Caco-2 (cell line): ENCODE measurements at regions not wholly inside any gene's neighbourhood (a gene's known extent, or its start where the extent isn't known, plus 50 kb on each side); places are given as distances from the start of the nearest gene placed in this dataset.

Source experiments
- BruUV-seq: library from RNA; stranded (reverse); fragments of 400-500 nt; replicated peaks from 2 replicates; lab custom pipeline; 2021; lab: Mats Ljungman, UMichigan
- CTCF ChIA-PET: fragments of 300-600 bp; sonication (Branson Sonifier 250); formaldehyde crosslinking; loops from one replicate; lab custom pipeline; 2022; ENCODE audit warnings: antibody characterized with exemption; lab: Charles Lee
- POLR2A ChIA-PET: fragments of 300-600 bp; sonication (Branson Sonifier 250); formaldehyde crosslinking; loops from one replicate; lab custom pipeline; 2022; ENCODE audit warnings: antibody characterized with exemption; lab: Charles Lee
- DNase-seq, 2 experiments: peaks; one replicate each; pipeline versions ENCODE4 v3.0.0 to v3.0.0-alpha.2; 2020 to 2022
- H3K27me3 ChIP-seq: replicated peaks from 2 replicates; pipeline ENCODE4 v1.6.0; 2011; ENCODE audit warnings: low read length; ENCODE audit not compliant: control insufficient read depth, insufficient read depth
- H3K36me3 ChIP-seq: 2 replicates; pipeline ENCODE4 v1.5.1; 2011; ENCODE audit warnings: low read length; ENCODE audit not compliant: control insufficient read depth, insufficient read depth
- H3K4me1 ChIP-seq: fragments of 250-450 bp; sonication (Bioruptor Pico); 2 replicates; pipeline ENCODE4 v1.5.1; 2020; ENCODE audit warnings: mild to moderate bottlenecking
- H3K4me3 ChIP-seq: 2 replicates; pipeline ENCODE4 v1.5.1; 2011; ENCODE audit warnings: low read depth, mild to moderate bottlenecking, control low read depth, low read length
- H3K9me3 ChIP-seq: fragments of 250-450 bp; sonication (Bioruptor Pico); 2 replicates; pipeline ENCODE4 v1.5.1; 2020; ENCODE audit warnings: mild to moderate bottlenecking, moderate library complexity
- H3K27ac Mint-ChIP-seq: one replicate; pipeline ENCODE4 v1.8.0; 2022; ENCODE audit warnings: mixed read lengths; ENCODE audit not compliant: unreplicated experiment
- H3K27me3 Mint-ChIP-seq: one replicate; pipeline ENCODE4 v1.8.0; 2022; ENCODE audit warnings: mixed read lengths; ENCODE audit not compliant: insufficient read depth, unreplicated experiment
- H3K36me3 Mint-ChIP-seq: one replicate; pipeline ENCODE4 v1.8.0; 2022; ENCODE audit warnings: mild to moderate bottlenecking, mixed read lengths; ENCODE audit not compliant: insufficient read depth, unreplicated experiment
- H3K4me1 Mint-ChIP-seq: one replicate; pipeline ENCODE4 v1.8.0; 2022; ENCODE audit warnings: low read depth, mixed read lengths; ENCODE audit not compliant: unreplicated experiment
- H3K4me3 Mint-ChIP-seq: one replicate; pipeline ENCODE4 v1.8.0; 2022; ENCODE audit warnings: mild to moderate bottlenecking, moderate library complexity, mixed read lengths; ENCODE audit not compliant: unreplicated experiment
- H3K9me3 Mint-ChIP-seq: one replicate; pipeline ENCODE4 v1.8.0; 2022; ENCODE audit warnings: mixed read lengths; ENCODE audit not compliant: unreplicated experiment
- CTCF ChIP-seq, 2 experiments: fragments of 200-600 bp in 1 of 2; IDR thresholded peaks; 1 replicate in 1 of 2; 2 replicates in 1 of 2; pipeline versions ENCODE4 v1.5.1 to v1.8.0; 2011 to 2022; ENCODE audit warnings: antibody characterized with exemption in 1 of 2, control low read depth in 1 of 2, inconsistent platforms in 1 of 2, low read depth in 1 of 2, low read length in 1 of 2, mild to moderate bottlenecking in 1 of 2, moderate library complexity in 1 of 2; ENCODE audit not compliant: insufficient read depth in 1 of 2, severe bottlenecking in 1 of 2, unreplicated experiment in 1 of 2
- intact Hi-C: fragments of 100-400 bp; cut with micrococcal nuclease; formaldehyde crosslinking; loops from one replicate; pipeline ENCODE4 v1.10.0; 2022; ENCODE audit not compliant: unreplicated experiment

- no peak overlapping the region for H3K4me3 ChIP-seq
- no peak overlapping the region for H3K4me3 Mint-ChIP-seq
- H3K9me3 Mint-ChIP-seq = peaks cover 3% of the 10 kb centered on the region
- H3K27me3 ChIP-seq = no peaks in the 10 kb centered on the region
- no peaks in the 10 kb centered on the region for H3K36me3 ChIP-seq
- POLR2A ChIA-PET = no interaction called here
- H3K9me3 ChIP-seq = no peaks in the 10 kb centered on the region
- H3K27me3 Mint-ChIP-seq = no peaks in the 10 kb centered on the region
- intact Hi-C loops = loop anchor here (2.0 to 10.0 kb wide), 2 partner anchors 435 to 1095 kb away; no protein-coding TSS in a partner anchor
- H3K36me3 Mint-ChIP-seq = no peaks in the 10 kb centered on the region
- 0 out of 2 replicates have a peak, but pooled peaks cover 4% of the 10 kb centered on the region for H3K4me1 ChIP-seq
- DNase-seq = peak; percentile 52 to 54
- H3K27ac Mint-ChIP-seq = no peak overlapping the region
- TF ChIP-seq CTCF (IDR thresholded peaks at IDR 0.05; ENCODE audit: insufficient read depth in 1 of 2, low read depth in 1 of 2, low read length in 1 of 2, severe bottlenecking in 1 of 2, unreplicated experiment in 1 of 2) = peak; percentile 63 to 84
- no TSS peak for BruUV-seq
- CTCF ChIA-PET = interaction anchor here (0.5 to 2.1 kb wide), 9 partner anchors 9 to 1095 kb away, joined by 3 to 16 read pairs (median 3); no protein-coding TSS in a partner anchor
- no peaks in the 10 kb centered on the region for H3K4me1 Mint-ChIP-seq
These were observed 220.0 kb downstream of the SETD4 start for GRCh38 chr21:35840197-35840799.

DNA sequence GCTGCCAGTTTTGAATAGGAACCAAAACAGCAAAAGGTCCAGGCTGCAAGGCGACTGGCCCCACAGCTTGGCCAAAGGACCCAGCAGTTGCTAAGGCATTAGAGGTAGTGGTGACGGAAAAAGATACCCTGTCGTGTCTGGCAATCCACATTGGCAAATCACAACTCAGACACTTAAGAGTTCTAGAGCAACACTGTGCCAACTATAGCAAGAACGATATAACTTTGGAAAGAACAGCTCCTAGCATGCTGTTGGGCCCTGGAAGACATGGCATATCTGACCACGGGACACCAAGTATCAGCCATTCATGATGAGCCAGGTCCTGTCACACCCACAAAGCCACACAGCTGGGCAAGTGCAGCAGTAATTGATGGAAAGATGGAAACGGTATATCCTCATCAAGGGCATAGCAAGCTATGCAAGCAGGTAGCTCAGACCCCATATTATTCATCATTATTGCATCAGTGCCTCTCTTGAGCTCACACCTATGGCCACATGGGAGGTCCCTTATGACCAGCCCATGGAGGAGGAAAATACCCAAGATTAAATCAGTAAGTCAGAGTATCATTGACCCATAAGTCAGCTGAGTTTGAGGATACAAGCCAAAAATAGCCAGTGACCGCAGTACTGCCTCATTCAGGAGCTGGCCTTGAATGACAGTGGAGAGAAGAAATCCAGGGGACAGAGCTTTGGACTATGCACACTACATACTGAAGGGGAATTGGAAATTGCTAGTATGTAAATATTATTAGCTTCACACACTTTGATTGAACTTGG, 221.2 kb downstream of the SETD4 start:
- no peak for DNase-seq
- Mint-ChIP-seq H3K4me1 (no peaks in the 10 kb centered on the region), H3K36me3 (no peaks in the 10 kb centered on the region), H3K4me3 (no peak overlapping the region), H3K27me3 (no peaks in the 10 kb centered on the region), H3K27ac (no peak overlapping the region), H3K9me3 (peaks cover 12% of the 10 kb centered on the region)
- ChIA-PET POLR2A (no interaction called here), CTCF (interaction anchor here (0.6 to 2.1 kb wide), 4 partner anchors 146 to 1228 kb away, joined by 3 to 16 read pairs (median 4); no protein-coding TSS in a partner anchor)
- Histone ChIP-seq H3K27me3 (no peaks in the 10 kb centered on the region), H3K36me3 (no peaks in the 10 kb centered on the region), H3K9me3 (no peaks in the 10 kb centered on the region), H3K4me3 (no peak overlapping the region), H3K4me1 (0 out of 2 replicates have a peak, but pooled peaks cover 4% of the 10 kb centered on the region)
- no peak for TF ChIP-seq CTCF (IDR thresholded peaks at IDR 0.05; ENCODE audit: insufficient read depth in 1 of 2, low read depth in 1 of 2, low read length in 1 of 2, severe bottlenecking in 1 of 2, unreplicated experiment in 1 of 2)
- intact Hi-C loops = no loop called here
- BruUV-seq = no TSS peak

GRCh38 chr21:35838350-35838749, 222.0 kb downstream of the SETD4 start:
- Mint-ChIP-seq H3K36me3 (no peaks in the 10 kb centered on the region), H3K27me3 (no peaks in the 10 kb centered on the region), H3K9me3 (peaks cover 12% of the 10 kb centered on the region), H3K4me1 (no peaks in the 10 kb centered on the region), H3K4me3 (no peak overlapping the region), H3K27ac (no peak overlapping the region)
- TF ChIP-seq CTCF (IDR thresholded peaks at IDR 0.05; ENCODE audit: insufficient read depth in 1 of 2, low read depth in 1 of 2, low read length in 1 of 2, severe bottlenecking in 1 of 2, unreplicated experiment in 1 of 2) = no peak
- Histone ChIP-seq H3K27me3 (no peaks in the 10 kb centered on the region), H3K4me1 (0 out of 2 replicates have a peak, but pooled peaks cover 4% of the 10 kb centered on the region), H3K36me3 (no peaks in the 10 kb centered on the region), H3K4me3 (no peak overlapping the region), H3K9me3 (no peaks in the 10 kb centered on the region)
- CTCF ChIA-PET = interaction anchor here (0.6 kb wide), 1 partner anchor 98 kb away, joined by 3 read pairs; no protein-coding TSS in a partner anchor
- POLR2A ChIA-PET = no interaction called here
- intact Hi-C loops = no loop called here
- DNase-seq = no peak
- BruUV-seq = no TSS peak
